Osteocyte (in vitro differentiated cells): ENCODE measurements at regions not wholly inside any gene's neighbourhood (a gene's known extent, or its start where the extent isn't known, plus 50 kb on each side); places are given as distances from the start of the nearest gene placed in this dataset.

Experiments used
- DNase-seq: peaks from one replicate; pipeline ENCODE4 v3.0.0; 2021; ENCODE audit warnings: mixed read lengths; ENCODE audit not compliant: unreplicated experiment; ENCODE audit errors: extremely low spot score
- H3K27ac Mint-ChIP-seq: one replicate; pipeline ENCODE4 v1.8.0; 2021; ENCODE audit warnings: mild to moderate bottlenecking, mixed read lengths; ENCODE audit not compliant: unreplicated experiment
- H3K27me3 Mint-ChIP-seq: one replicate; pipeline ENCODE4 v1.8.0; 2021; ENCODE audit warnings: mixed read lengths; ENCODE audit not compliant: unreplicated experiment
- H3K36me3 Mint-ChIP-seq: one replicate; pipeline ENCODE4 v1.8.0; 2021; ENCODE audit warnings: mixed read lengths; ENCODE audit not compliant: unreplicated experiment
- H3K4me1 Mint-ChIP-seq: one replicate; pipeline ENCODE4 v1.8.0; 2021; ENCODE audit warnings: mixed read lengths; ENCODE audit not compliant: unreplicated experiment
- H3K4me3 Mint-ChIP-seq: one replicate; pipeline ENCODE4 v1.8.0; 2021; ENCODE audit warnings: mild to moderate bottlenecking, moderate library complexity, mixed read lengths; ENCODE audit not compliant: unreplicated experiment
- H3K9me3 Mint-ChIP-seq: one replicate; pipeline ENCODE4 v1.8.0; 2021; ENCODE audit warnings: mixed read lengths; ENCODE audit not compliant: unreplicated experiment
- CTCF ChIP-seq: fragments of 200-600 bp; sonication (generic); IDR thresholded peaks from 2 replicates; pipeline ENCODE4 v1.5.0; 2021; ENCODE audit warnings: antibody characterized with exemption, mild to moderate bottlenecking, moderate library complexity

- Mint-ChIP-seq H3K27me3 (peaks cover 66% of the 10 kb centered on the region), H3K4me1 (peaks cover 9% of the 10 kb centered on the region), H3K36me3 (no peaks in the 10 kb centered on the region), H3K27ac (no peak overlapping the region), H3K9me3 (no peaks in the 10 kb centered on the region), H3K4me3 (no peak overlapping the region)
- TF ChIP-seq CTCF, result no peak
- DNase-seq, result no peak
Observed at GRCh38 chr10:63862860-63863259, 341.7 kb downstream of the REEP3 start.

GRCh38 chr10:63865210-63865609 is 344.0 kb downstream of the REEP3 start:
- no peaks in the 10 kb centered on the region for H3K36me3 Mint-ChIP-seq
- H3K9me3 Mint-ChIP-seq, result no peaks in the 10 kb centered on the region
- peaks cover 9% of the 10 kb centered on the region for H3K4me1 Mint-ChIP-seq
- TF ChIP-seq CTCF, result no peak
- H3K27me3 Mint-ChIP-seq, result peaks cover 60% of the 10 kb centered on the region
- H3K4me3 Mint-ChIP-seq, result no peak overlapping the region
- no peak for DNase-seq
- H3K27ac Mint-ChIP-seq, result no peak overlapping the region

GRCh38 chr10:63866075-63866746 is 345.0 kb downstream of the REEP3 start:
- no peak for DNase-seq

GRCh38 chr10:63866747-63867140 is 345.5 kb downstream of the REEP3 start:
- Mint-ChIP-seq H3K4me1 (peaks cover 9% of the 10 kb centered on the region), H3K9me3 (no peaks in the 10 kb centered on the region), H3K36me3 (no peaks in the 10 kb centered on the region), H3K27ac (no peak overlapping the region), H3K27me3 (peaks cover 61% of the 10 kb centered on the region), H3K4me3 (no peak overlapping the region)
- peak; percentile 39 for TF ChIP-seq CTCF
- DNase-seq, result no peak

More at GRCh38 chr10:63866075-63866746, 345.0 kb downstream of the REEP3 start:
- H3K27ac Mint-ChIP-seq, result no peak overlapping the region
- no peaks in the 10 kb centered on the region for H3K9me3 Mint-ChIP-seq
- peaks cover 9% of the 10 kb centered on the region for H3K4me1 Mint-ChIP-seq
- H3K27me3 Mint-ChIP-seq, result peaks cover 63% of the 10 kb centered on the region
- H3K36me3 Mint-ChIP-seq, result no peaks in the 10 kb centered on the region
- peak; percentile 85 for TF ChIP-seq CTCF
- H3K4me3 Mint-ChIP-seq, result peak overlapping the region; percentile 66

- Mint-ChIP-seq H3K36me3 (peaks cover 4% of the 10 kb centered on the region), H3K9me3 (peaks cover 23% of the 10 kb centered on the region), H3K27me3 (peaks cover 31% of the 10 kb centered on the region), H3K4me1 (no peaks in the 10 kb centered on the region), H3K27ac (no peak overlapping the region), H3K4me3 (no peak overlapping the region)
- no peak for DNase-seq
- TF ChIP-seq CTCF, result no peak
Observed at GRCh38 chr10:63878428-63878827, 357.2 kb downstream of the REEP3 start.
